ENCODE measurements at regions not wholly inside any gene's neighbourhood (a gene's known extent, or its start where the extent isn't known, plus 50 kb on each side); places are given as distances from the start of the nearest gene placed in this dataset.
A peak's percentile ranks its signal among the peaks of the same experiment; 100 is the strongest.

GRCh38 chr18:42306594-42306980 lies 351.6 kb downstream of the PIK3C3 start:
- Histone ChIP-seq H3K27ac (ENCODE audit: low read depth in 2 of 2, low read length in 2 of 2) (no peak overlapping the region), H3K36me3 (ENCODE audit: control insufficient read depth in 2 of 3, insufficient read depth in 3 of 3, low read length in 3 of 3) (no peaks in the 10 kb centered on the region), H3K4me1 (ENCODE audit: control insufficient read depth in 2 of 3, insufficient read depth in 2 of 3, low read depth in 1 of 3, low read length in 3 of 3) (no peaks in the 10 kb centered on the region), H3K27me3 (ENCODE audit: control insufficient read depth, insufficient read depth, low read length) (no peaks in the 10 kb centered on the region), H3K9me3 (ENCODE audit: control insufficient read depth in 2 of 3, insufficient read depth in 1 of 3, low read length in 3 of 3) (no peaks in the 10 kb centered on the region), H3K9ac (ENCODE audit: low read length in 3 of 3) (no peak overlapping the region), H3K4me3 (ENCODE audit: low read length in 3 of 3) (no peak overlapping the region)
- TF ChIP-seq, protein P1, sequence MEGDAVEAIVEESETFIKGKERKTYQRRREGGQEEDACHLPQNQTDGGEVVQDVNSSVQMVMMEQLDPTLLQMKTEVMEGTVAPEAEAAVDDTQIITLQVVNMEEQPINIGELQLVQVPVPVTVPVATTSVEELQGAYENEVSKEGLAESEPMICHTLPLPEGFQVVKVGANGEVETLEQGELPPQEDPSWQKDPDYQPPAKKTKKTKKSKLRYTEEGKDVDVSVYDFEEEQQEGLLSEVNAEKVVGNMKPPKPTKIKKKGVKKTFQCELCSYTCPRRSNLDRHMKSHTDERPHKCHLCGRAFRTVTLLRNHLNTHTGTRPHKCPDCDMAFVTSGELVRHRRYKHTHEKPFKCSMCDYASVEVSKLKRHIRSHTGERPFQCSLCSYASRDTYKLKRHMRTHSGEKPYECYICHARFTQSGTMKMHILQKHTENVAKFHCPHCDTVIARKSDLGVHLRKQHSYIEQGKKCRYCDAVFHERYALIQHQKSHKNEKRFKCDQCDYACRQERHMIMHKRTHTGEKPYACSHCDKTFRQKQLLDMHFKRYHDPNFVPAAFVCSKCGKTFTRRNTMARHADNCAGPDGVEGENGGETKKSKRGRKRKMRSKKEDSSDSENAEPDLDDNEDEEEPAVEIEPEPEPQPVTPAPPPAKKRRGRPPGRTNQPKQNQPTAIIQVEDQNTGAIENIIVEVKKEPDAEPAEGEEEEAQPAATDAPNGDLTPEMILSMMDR (IDR thresholded peaks at IDR 0.05; ENCODE audit: borderline replicate concordance, extremely low read depth, insufficient read depth) = no peak
- DNase-seq (no peak), FAIRE-seq (no peak)
- intact Hi-C loops (cut with DNase I) = no loop called here

- Histone ChIP-seq H3K4me3 (ENCODE audit: low read length in 3 of 3) (no peak overlapping the region), H3K9me3 (ENCODE audit: control insufficient read depth in 2 of 3, insufficient read depth in 1 of 3, low read length in 3 of 3) (no peaks in the 10 kb centered on the region), H3K36me3 (ENCODE audit: control insufficient read depth in 2 of 3, insufficient read depth in 3 of 3, low read length in 3 of 3) (no peaks in the 10 kb centered on the region), H3K4me1 (ENCODE audit: control insufficient read depth in 2 of 3, insufficient read depth in 2 of 3, low read depth in 1 of 3, low read length in 3 of 3) (no peaks in the 10 kb centered on the region), H3K27me3 (ENCODE audit: control insufficient read depth, insufficient read depth, low read length) (no peaks in the 10 kb centered on the region), H3K9ac (ENCODE audit: low read length in 3 of 3) (no peak overlapping the region), H3K27ac (ENCODE audit: low read depth in 2 of 2, low read length in 2 of 2) (no peak overlapping the region)
- intact Hi-C loops (cut with DNase I) = no loop called here
- DNase-seq = peak in 1 of 5 donors; percentile 41
- TF ChIP-seq, protein P1 (IDR thresholded peaks at IDR 0.05; ENCODE audit: borderline replicate concordance, extremely low read depth, insufficient read depth) = no peak
- no peak for FAIRE-seq
Measured at GRCh38 chr18:42310956-42311355, 355.9 kb downstream of the PIK3C3 start.

GRCh38 chr18:42326752-42327151 lies 371.7 kb downstream of the PIK3C3 start:
- no peak overlapping the region for H3K27ac ChIP-seq (ENCODE audit: low read depth in 2 of 2, low read length in 2 of 2)
- DNase-seq (peak in 1 of 5 donors; percentile 14), FAIRE-seq (no peak)
- H3K4me1 ChIP-seq (ENCODE audit: control insufficient read depth in 2 of 3, insufficient read depth in 2 of 3, low read depth in 1 of 3, low read length in 3 of 3) = no peaks in the 10 kb centered on the region
- TF ChIP-seq, protein P1 (IDR thresholded peaks at IDR 0.05; ENCODE audit: borderline replicate concordance, extremely low read depth, insufficient read depth) = no peak
- H3K36me3 ChIP-seq (ENCODE audit: control insufficient read depth in 2 of 3, insufficient read depth in 3 of 3, low read length in 3 of 3) = no peaks in the 10 kb centered on the region
- intact Hi-C loops (cut with DNase I) = no loop called here
- H3K9ac ChIP-seq (ENCODE audit: low read length in 3 of 3) = no peak overlapping the region
- no peak overlapping the region for H3K4me3 ChIP-seq (ENCODE audit: low read length in 3 of 3)
- H3K27me3 ChIP-seq (ENCODE audit: control insufficient read depth, insufficient read depth, low read length) = no peaks in the 10 kb centered on the region
- H3K9me3 ChIP-seq (ENCODE audit: control insufficient read depth in 2 of 3, insufficient read depth in 1 of 3, low read length in 3 of 3) = no peaks in the 10 kb centered on the region

DNA sequence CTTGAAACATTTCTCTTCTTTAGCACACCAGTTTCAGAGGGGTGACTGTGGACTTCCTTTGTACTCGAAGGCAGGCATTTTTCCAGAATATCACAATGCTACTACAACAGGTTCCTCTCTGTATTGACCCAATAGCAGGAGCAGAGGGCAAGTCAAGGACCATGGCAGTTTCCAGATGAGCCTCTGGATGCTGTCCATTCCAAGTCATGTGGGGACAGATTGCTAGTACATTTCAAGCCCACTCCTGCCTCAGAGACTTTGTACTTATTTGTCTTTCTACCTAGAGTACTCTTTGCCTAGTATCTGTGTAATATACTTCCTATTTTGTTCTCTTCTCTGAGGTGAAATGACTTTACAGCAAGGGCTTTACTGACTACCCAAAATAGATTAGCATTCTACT lies 373.9 kb downstream of the PIK3C3 start:
- no peaks in the 10 kb centered on the region for H3K36me3 ChIP-seq (ENCODE audit: control insufficient read depth in 2 of 3, insufficient read depth in 3 of 3, low read length in 3 of 3)
- H3K9me3 ChIP-seq (ENCODE audit: control insufficient read depth in 2 of 3, insufficient read depth in 1 of 3, low read length in 3 of 3) = no peaks in the 10 kb centered on the region
- DNase-seq (no peak), FAIRE-seq (no peak)
- TF ChIP-seq, protein P1 (IDR thresholded peaks at IDR 0.05; ENCODE audit: borderline replicate concordance, extremely low read depth, insufficient read depth) = no peak
- H3K27ac ChIP-seq (ENCODE audit: low read depth in 2 of 2, low read length in 2 of 2) = no peak overlapping the region
- no peaks in the 10 kb centered on the region for H3K27me3 ChIP-seq (ENCODE audit: control insufficient read depth, insufficient read depth, low read length)
- no peaks in the 10 kb centered on the region for H3K4me1 ChIP-seq (ENCODE audit: control insufficient read depth in 2 of 3, insufficient read depth in 2 of 3, low read depth in 1 of 3, low read length in 3 of 3)
- no peak overlapping the region for H3K9ac ChIP-seq (ENCODE audit: low read length in 3 of 3)
- intact Hi-C loops (cut with DNase I) = no loop called here
- H3K4me3 ChIP-seq (ENCODE audit: low read length in 3 of 3) = no peak overlapping the region
